GM12864 (cell line): ENCODE measurements at regions not wholly inside any gene's neighbourhood (a gene's known extent, or its start where the extent isn't known, plus 50 kb on each side); places are given as distances from the start of the nearest gene placed in this dataset.

Experiments
- DNase-seq: peaks from one replicate; pipeline ENCODE4 v3.0.0-alpha.2; 2011; ENCODE audit warnings: low read depth
- H3K4me3 ChIP-seq: 2 replicates; pipeline ENCODE4 v1.5.1; 2011; ENCODE audit warnings: mild to moderate bottlenecking, low read depth, low read length, control low read depth
- CTCF ChIP-seq: IDR thresholded peaks from 2 replicates; pipeline ENCODE4 v1.5.1; 2011; ENCODE audit warnings: low read depth, mild to moderate bottlenecking, moderate library complexity, low read length, control low read depth, inconsistent platforms; ENCODE audit errors: missing control alignments

GRCh38 chr20:41927189-41927588 is 309.0 kb upstream of the CHD6 start:
- TF ChIP-seq CTCF, result no peak
- DNase-seq, result no peak
- no peak overlapping the region for H3K4me3 ChIP-seq

- no peak for TF ChIP-seq CTCF
- DNase-seq, result no peak
- no peak overlapping the region for H3K4me3 ChIP-seq
Measured at GRCh38 chr20:41925476-41925875, 307.3 kb upstream of the CHD6 start.

GRCh38 chr20:41923624-41924023 is 305.4 kb upstream of the CHD6 start:
- no peak for TF ChIP-seq CTCF
- H3K4me3 ChIP-seq, result no peak overlapping the region
- no peak for DNase-seq

- no peak overlapping the region for H3K4me3 ChIP-seq
Measured at GRCh38 chr20:41913146-41913545, 295.0 kb upstream of the CHD6 start.

GRCh38 chr20:41910558-41910957 is 292.4 kb upstream of the CHD6 start:
- DNase-seq, result no peak
- TF ChIP-seq CTCF, result no peak
- no peak overlapping the region for H3K4me3 ChIP-seq

More at GRCh38 chr20:41913146-41913545, 295.0 kb upstream of the CHD6 start:
- DNase-seq, result no peak
- TF ChIP-seq CTCF, result no peak

GRCh38 chr20:41905199-41905598 is 287.0 kb upstream of the CHD6 start:
- DNase-seq, result no peak
- no peak for TF ChIP-seq CTCF
- H3K4me3 ChIP-seq, result no peak overlapping the region

GRCh38 chr20:41903586-41903985 is 285.4 kb upstream of the CHD6 start:
- no peak for TF ChIP-seq CTCF
- no peak for DNase-seq
- H3K4me3 ChIP-seq, result no peak overlapping the region
